CD4-positive, alpha-beta T cell (primary cell): ENCODE measurements at regions not wholly inside any gene's neighbourhood (a gene's known extent, or its start where the extent isn't known, plus 50 kb on each side); places are given as distances from the start of the nearest gene placed in this dataset.
A peak's percentile ranks its signal among the peaks of the same experiment; 100 is the strongest.
"Not testable (repeated sequence)": the region's sequence is repeated elsewhere in the genome, so short reads cannot be mapped to it uniquely, and the experiment has no call there.

Source experiments
- ATAC-seq: fragments of 200-7000 bp; cut with Tn5 transposase; one replicate; pipeline ENCODE4 v1.10.0; 2022; ENCODE audit warnings: mild to moderate bottlenecking; ENCODE audit not compliant: poor library complexity
- CTCF ChIA-PET: fragments of 350-600 bp; sonication (Branson Sonifier 250); formaldehyde crosslinking; loops from one replicate; lab custom pipeline; 2021; ENCODE audit warnings: antibody characterized with exemption, inconsistent platforms; lab: Charles Lee
- POLR2A ChIA-PET: fragments of 350-600 bp; sonication (Branson Sonifier 250); formaldehyde crosslinking; loops from one replicate; lab custom pipeline; 2021; ENCODE audit warnings: antibody characterized with exemption, inconsistent platforms; lab: Charles Lee
- DNase-seq, 14 experiments: peaks; one replicate each; pipeline ENCODE4 v3.0.0-alpha.2; 2013 to 2020; ENCODE audit warnings: mixed read lengths in 2 of 14
- H3K27ac ChIP-seq, 2 donors: one replicate each; pipeline versions ENCODE4 v1.5.1 to v1.7.0; 2013; ENCODE audit warnings: low read length in 2 of 2, low read depth in 1 of 2, mild to moderate bottlenecking in 1 of 2
- H3K27me3 ChIP-seq, 2 experiments: 1 replicate in 1 of 2; 2 replicates in 1 of 2; pipeline versions ENCODE4 v1.6.1 to v1.7.0; 2013; ENCODE audit warnings: low read length in 2 of 2, control low read depth in 1 of 2, mild to moderate bottlenecking in 1 of 2, moderate library complexity in 1 of 2; ENCODE audit not compliant: insufficient read depth in 2 of 2, control insufficient read depth in 1 of 2
- H3K36me3 ChIP-seq: one replicate; pipeline ENCODE4 v1.6.1; 2013; ENCODE audit warnings: low read length, control low read depth; ENCODE audit not compliant: insufficient read depth
- H3K4me1 ChIP-seq: one replicate; pipeline ENCODE4 v1.6.1; 2013; ENCODE audit warnings: low read length, control low read depth; ENCODE audit not compliant: insufficient read depth
- H3K4me3 ChIP-seq: one replicate; pipeline ENCODE4 v1.5.1; 2013; ENCODE audit warnings: mild to moderate bottlenecking, low read length, moderate library complexity
- H3K9me3 ChIP-seq, 2 experiments: 1 replicate in 1 of 2; 2 replicates in 1 of 2; pipeline versions ENCODE4 v1.6.1 to v1.7.0; 2013; ENCODE audit warnings: low read length in 2 of 2, mild to moderate bottlenecking in 2 of 2, control low read depth in 1 of 2, moderate library complexity in 1 of 2; ENCODE audit not compliant: control insufficient read depth in 1 of 2, insufficient read depth in 1 of 2
- H3K27ac Mint-ChIP-seq: one replicate; pipeline ENCODE4 v1.8.0; 2020; ENCODE audit warnings: mixed read lengths
- H3K27me3 Mint-ChIP-seq: one replicate; pipeline ENCODE4 v1.8.0; 2021; ENCODE audit warnings: mixed read lengths
- H3K36me3 Mint-ChIP-seq: one replicate; pipeline ENCODE4 v1.8.0; 2021; ENCODE audit warnings: low read depth, mixed read lengths
- H3K4me1 Mint-ChIP-seq: one replicate; pipeline ENCODE4 v1.8.0; 2021; ENCODE audit warnings: low read depth, mixed read lengths
- H3K4me3 Mint-ChIP-seq: one replicate; pipeline ENCODE4 v1.8.0; 2020; ENCODE audit warnings: mild to moderate bottlenecking, mixed read lengths
- H3K9me3 Mint-ChIP-seq: one replicate; pipeline ENCODE4 v1.8.0; 2020; ENCODE audit warnings: mixed read lengths
- CTCF ChIP-seq: fragments of 200-600 bp; IDR thresholded peaks from one replicate; pipeline ENCODE4 v1.8.0; 2022; ENCODE audit warnings: antibody characterized with exemption, mild to moderate bottlenecking
- intact Hi-C, 2 experiments: fragments of 100-400 bp; cut with DNase I in 1 of 2; cut with micrococcal nuclease in 1 of 2; formaldehyde crosslinking; loops; one replicate each; pipeline versions ENCODE4 v1.15.1 to v1.9.0; 2023 to 2025; cut with DNase I, micrococcal nuclease

GRCh38 chr1:125087691-125088090, 3902.9 kb downstream of the SRGAP2C start:
- Histone ChIP-seq H3K36me3 (no peaks in the 10 kb centered on the region), H3K9me3 (peaks cover 18 to 52% of the 10 kb centered on the region in 2 experiments), H3K27ac (no peak overlapping the region), H3K4me3 (no peak overlapping the region), H3K27me3 (no peaks in the 10 kb centered on the region), H3K4me1 (no peaks in the 10 kb centered on the region)
- peaks cover 26% of the 10 kb centered on the region for H3K36me3 Mint-ChIP-seq
- ATAC-seq (no peak), DNase-seq (peak in 2 of 14 experiments; percentile 2)
- TF ChIP-seq CTCF = no peak
- peaks cover 21% of the 10 kb centered on the region for H3K9me3 Mint-ChIP-seq
- H3K4me1 Mint-ChIP-seq = no peaks in the 10 kb centered on the region
- H3K27ac Mint-ChIP-seq = no peak overlapping the region
- H3K27me3 Mint-ChIP-seq = no peaks in the 10 kb centered on the region
- no peak overlapping the region for H3K4me3 Mint-ChIP-seq
- ChIA-PET POLR2A (no interaction called here), CTCF (no interaction called here)
- intact Hi-C loops = no loop called here

- Mint-ChIP-seq H3K27me3 (no peaks in the 10 kb centered on the region), H3K4me1 (no peaks in the 10 kb centered on the region), H3K36me3 (no peaks in the 10 kb centered on the region), H3K9me3 (peaks cover 7% of the 10 kb centered on the region), H3K27ac (no peak overlapping the region), H3K4me3 (no peak overlapping the region)
- CTCF ChIA-PET = no interaction called here
- intact Hi-C loops = no loop called here
- DNase-seq (peak in 1 of 14 experiments; percentile 3), ATAC-seq (no peak)
- no peaks in the 10 kb centered on the region for H3K36me3 ChIP-seq
- H3K9me3 ChIP-seq = peaks cover 7 to 35% of the 10 kb centered on the region in 2 experiments
- no peaks in the 10 kb centered on the region for H3K4me1 ChIP-seq
- TF ChIP-seq CTCF = no peak
- no peak overlapping the region for H3K27ac ChIP-seq
- H3K27me3 ChIP-seq = no peaks in the 10 kb centered on the region
- H3K4me3 ChIP-seq = no peak overlapping the region
- POLR2A ChIA-PET = no interaction called here
Measured at GRCh38 chr1:125118147-125118993, 3933.6 kb downstream of the SRGAP2C start.

GRCh38 chr1:125119024-125119441, 3934.3 kb downstream of the SRGAP2C start:
- peaks cover 1% of the 10 kb centered on the region for H3K36me3 Mint-ChIP-seq
- CTCF ChIA-PET = no interaction called here
- ATAC-seq = no peak
- no peaks in the 10 kb centered on the region for H3K27me3 Mint-ChIP-seq
- Histone ChIP-seq H3K27ac (no peak overlapping the region), H3K9me3 (peaks cover 7 to 38% of the 10 kb centered on the region in 2 experiments), H3K27me3 (no peaks in the 10 kb centered on the region), H3K4me1 (no peaks in the 10 kb centered on the region), H3K4me3 (no peak overlapping the region), H3K36me3 (no peaks in the 10 kb centered on the region)
- H3K9me3 Mint-ChIP-seq = peaks cover 8% of the 10 kb centered on the region
- intact Hi-C loops = no loop called here
- POLR2A ChIA-PET = no interaction called here
- H3K4me3 Mint-ChIP-seq = no peak overlapping the region
- no peak overlapping the region for H3K27ac Mint-ChIP-seq
- no peaks in the 10 kb centered on the region for H3K4me1 Mint-ChIP-seq
- TF ChIP-seq CTCF = no peak
- DNase-seq = no peak

GRCh38 chr1:125119566-125120205, 3934.9 kb downstream of the SRGAP2C start:
- H3K27ac ChIP-seq, H3K4me3 ChIP-seq, H3K27me3 ChIP-seq, H3K4me3 Mint-ChIP-seq, intact Hi-C loops, H3K36me3 Mint-ChIP-seq, H3K27me3 Mint-ChIP-seq, ATAC-seq, H3K4me1 Mint-ChIP-seq, H3K27ac Mint-ChIP-seq, H3K36me3 ChIP-seq, H3K4me1 ChIP-seq, POLR2A ChIA-PET, H3K9me3 Mint-ChIP-seq, CTCF ChIA-PET: not testable (repeated sequence)
- peaks cover 7 to 38% of the 10 kb centered on the region in 2 experiments for H3K9me3 ChIP-seq
- DNase-seq = peak in 1 of 14 experiments; percentile 5

- ATAC-seq, H3K27me3 ChIP-seq, POLR2A ChIA-PET, H3K36me3 Mint-ChIP-seq, H3K4me3 Mint-ChIP-seq, H3K36me3 ChIP-seq, CTCF ChIA-PET, DNase-seq, intact Hi-C loops, H3K4me3 ChIP-seq, H3K27me3 Mint-ChIP-seq, H3K4me1 ChIP-seq, H3K4me1 Mint-ChIP-seq, H3K27ac Mint-ChIP-seq, H3K27ac ChIP-seq: not testable (repeated sequence)
- H3K9me3 Mint-ChIP-seq = peaks cover 14% of the 10 kb centered on the region
- H3K9me3 ChIP-seq = peaks cover 7 to 38% of the 10 kb centered on the region in 2 experiments
Measured at GRCh38 chr1:125122579-125122978, 3937.8 kb downstream of the SRGAP2C start.
